GM21526 (cell line): ENCODE measurements at regions not wholly inside any gene's neighbourhood (a gene's known extent, or its start where the extent isn't known, plus 50 kb on each side); places are given as distances from the start of the nearest gene placed in this dataset.
"Not testable (repeated sequence)": the region's sequence is repeated elsewhere in the genome, so short reads cannot be mapped to it uniquely, and the experiment has no call there.

Experiments used
- ATAC-seq: cut with Tn5 transposase; IDR thresholded peaks from one replicate; pipeline ENCODE4 v1.9.1; 2021; ENCODE audit warnings: moderate library complexity; ENCODE audit not compliant: unreplicated experiment, low FRiP score

DNA sequence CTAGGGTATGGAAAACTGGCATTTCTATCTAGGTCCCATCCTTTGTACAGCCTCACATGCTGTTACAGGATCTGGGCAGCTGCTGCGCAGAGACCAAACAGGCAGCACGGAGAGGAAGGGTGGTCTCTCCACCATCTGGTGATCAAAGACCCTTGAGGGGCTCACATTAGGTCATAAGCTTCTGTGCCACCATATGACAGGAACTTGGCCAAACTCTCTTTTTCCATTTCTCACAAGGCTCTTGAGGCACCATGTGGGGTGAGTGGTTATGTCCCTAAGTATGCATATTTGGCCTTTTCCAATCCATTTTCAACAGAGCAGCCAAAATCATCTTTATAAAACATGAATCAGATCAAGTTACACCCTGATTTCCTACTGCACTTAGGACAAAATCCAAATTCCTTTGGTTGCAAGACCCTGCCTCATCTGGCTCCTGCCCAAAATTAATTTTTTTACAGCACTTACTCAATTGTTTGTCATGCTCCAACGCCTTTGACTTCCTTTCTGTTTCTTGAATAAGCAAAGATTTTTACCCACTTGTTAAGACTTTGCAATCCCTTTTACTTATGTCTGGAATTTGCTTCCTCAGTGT lies 730.0 kb downstream of the MAT2B start:
- ATAC-seq, result no peak

DNA sequence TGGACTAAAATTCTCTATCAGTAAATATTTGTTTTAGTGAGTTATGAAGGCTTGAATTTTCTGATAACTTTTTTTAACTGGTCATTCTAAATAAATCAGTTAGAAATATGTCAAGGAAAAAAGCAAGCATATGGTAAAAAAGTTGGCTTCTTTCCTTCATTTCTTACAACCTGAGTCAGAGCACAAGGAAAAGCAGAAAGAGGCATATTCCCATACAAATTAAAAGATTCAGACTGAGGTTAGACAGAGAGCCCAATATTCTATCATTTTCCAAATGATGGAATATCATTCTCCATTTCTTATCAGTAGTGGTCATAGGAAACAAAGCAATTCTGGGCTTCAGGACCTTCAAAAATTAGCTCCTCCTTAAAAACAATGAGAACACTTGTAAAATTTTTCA lies 732.1 kb downstream of the MAT2B start:
- no peak for ATAC-seq

DNA sequence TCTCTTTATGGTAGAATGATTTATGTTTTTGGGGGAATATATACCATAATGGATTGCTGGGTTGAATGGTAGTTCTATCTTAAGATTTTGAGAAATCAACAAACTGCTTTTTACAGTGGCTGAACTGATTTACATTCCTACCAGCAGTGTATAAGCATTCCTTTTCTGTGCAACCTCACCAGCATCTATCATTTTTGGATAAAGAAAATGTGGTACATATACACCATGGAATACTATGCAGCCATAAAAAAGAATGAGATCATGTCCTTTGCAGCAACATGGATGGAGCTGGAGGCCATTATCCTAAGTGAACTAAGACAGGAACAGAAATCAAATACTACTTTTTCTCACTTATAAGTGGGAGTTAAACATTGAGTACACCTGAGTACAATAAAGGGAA lies 746.4 kb downstream of the MAT2B start:
- ATAC-seq, result not testable (repeated sequence)

DNA sequence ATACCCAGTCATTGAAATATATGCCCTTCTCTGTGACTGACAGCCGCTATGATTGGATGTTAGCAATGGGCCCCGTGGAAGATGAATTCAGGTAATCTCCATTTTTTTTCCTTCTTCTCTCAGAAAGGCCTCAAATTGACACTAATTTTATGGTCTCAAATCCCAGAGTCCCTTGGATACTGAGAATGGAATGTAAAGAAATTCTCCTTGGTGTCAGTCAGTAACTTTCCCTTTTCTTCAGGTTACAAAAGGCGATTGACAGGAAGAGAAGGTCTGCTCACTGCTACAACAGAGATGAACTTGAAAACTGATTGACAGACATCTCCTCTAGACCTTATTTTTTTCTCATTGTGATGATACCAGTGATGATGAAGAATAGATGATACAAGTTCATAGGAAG lies 748.3 kb downstream of the MAT2B start:
- no peak for ATAC-seq

DNA sequence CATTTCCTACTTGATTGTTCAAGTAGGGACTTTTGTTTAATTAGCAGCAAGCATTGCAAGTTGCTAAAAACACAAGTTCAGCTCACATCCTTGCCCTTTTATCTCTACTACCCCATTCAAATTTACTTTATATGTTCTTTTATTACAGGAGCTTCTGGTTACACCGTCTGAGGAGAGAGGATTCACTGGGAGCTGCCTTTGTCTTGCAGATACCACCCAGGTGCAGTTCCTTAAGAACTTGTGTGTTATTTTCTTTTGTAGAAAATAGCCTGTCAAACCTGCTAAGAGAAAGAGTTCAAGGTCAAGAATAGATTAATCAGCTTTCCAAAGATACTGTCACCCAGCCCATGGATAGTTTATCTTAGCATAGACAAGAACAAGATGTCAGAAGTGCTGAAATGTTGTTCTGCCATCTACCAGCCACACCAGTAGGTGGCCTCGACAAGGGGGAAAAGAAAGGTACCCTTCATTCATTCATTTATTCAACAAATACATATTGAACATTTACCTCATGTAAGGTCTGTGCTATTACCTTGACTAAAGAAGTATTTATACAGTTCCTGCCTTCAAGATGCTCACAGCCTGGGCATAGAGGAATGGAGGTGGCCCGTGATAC lies 750.3 kb downstream of the MAT2B start:
- ATAC-seq, result no peak

DNA sequence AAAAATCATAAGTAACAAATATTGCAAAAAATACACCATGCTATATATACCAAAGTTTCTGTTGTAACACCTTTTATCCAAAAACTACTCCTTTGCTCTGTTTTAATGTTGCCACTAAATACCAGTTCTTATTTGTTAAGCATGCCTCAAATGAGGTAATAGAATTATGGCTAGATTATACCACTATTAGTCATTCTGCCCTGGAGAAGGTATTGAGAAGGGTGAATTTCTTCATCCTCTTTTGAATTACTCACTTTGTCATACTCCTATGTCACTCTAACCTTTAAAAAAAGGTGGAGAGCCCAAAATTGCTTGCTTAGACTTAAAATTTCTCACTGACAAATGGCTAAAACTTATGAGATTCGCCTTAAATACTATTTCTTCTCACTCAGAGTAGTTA lies 750.9 kb downstream of the MAT2B start:
- ATAC-seq, result no peak

DNA sequence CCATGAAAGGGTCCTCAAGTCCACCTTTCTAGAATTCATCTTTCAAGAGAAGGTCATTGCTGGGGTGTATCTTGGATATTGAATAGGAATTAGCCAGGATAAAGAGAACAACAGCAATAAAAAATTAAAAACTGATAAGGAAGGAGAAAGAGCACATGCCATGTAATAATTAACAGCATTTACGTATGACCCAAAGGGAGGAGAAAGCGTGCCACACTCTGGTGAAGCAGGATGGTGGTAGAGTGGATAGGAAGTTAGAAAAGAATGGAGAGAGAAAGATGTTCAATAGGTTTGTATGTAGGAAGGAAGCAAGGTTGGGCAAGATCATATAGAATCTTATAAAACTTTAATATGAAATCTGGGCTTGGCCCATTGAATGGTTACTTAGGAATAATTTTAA lies 751.5 kb downstream of the MAT2B start:
- ATAC-seq, result no peak

DNA sequence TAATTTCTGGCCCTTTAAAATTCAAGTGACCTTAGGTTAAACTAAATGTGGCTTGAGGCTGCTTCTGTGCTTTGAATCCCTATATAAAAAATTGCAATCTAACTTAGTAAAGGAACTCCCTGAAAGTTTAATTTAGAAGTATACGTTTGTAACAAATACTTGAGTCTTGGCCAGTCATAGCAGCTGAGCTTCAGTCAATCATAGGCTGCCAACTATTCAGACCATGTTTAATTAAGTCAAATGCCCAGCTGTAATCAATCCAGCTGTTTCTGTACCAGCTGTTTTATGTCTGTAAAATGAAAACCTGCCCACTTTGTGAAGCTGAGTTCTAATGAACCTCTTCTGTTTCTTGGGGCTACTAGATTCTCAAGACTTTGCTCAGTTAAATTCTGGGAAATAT lies 760.1 kb downstream of the MAT2B start:
- ATAC-seq, result no peak

DNA sequence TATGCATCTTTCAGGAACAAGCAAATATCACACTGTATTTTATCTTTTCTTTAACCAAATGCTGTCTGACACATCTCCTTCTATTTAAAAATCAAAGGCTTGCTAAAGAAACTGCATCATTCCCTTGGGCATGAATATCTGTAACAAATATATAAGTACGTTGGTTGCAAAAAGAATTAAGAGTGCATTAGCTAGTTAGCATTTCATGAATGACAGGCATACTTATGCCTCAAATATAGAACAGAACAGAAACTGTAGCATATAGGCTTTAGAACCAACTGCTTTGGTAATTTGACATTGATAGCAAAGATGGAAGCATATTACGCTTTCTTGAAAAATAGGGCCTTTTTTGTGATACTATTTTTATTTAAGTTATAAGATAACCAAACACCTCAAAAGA lies 761.2 kb downstream of the MAT2B start:
- ATAC-seq, result no peak

DNA sequence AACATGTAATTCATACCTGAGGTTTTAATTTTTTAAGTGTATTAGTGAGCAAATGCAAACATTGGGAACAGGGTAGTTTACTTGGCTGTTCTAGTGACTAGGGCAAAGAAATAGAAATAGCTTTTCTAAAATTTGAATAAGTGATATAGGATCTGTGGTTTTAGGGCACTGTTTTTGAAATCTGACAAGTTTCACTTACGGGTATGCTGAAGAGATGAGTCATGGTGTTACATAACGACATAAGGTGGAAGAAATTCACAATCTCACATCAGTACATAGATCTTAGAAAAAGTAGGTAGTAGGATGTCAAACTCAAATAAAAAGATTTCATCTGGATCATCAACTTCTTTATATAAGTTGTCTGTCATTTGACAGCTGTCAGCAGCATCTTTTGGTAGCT lies 772.3 kb downstream of the MAT2B start:
- ATAC-seq, result peak; percentile 61

DNA sequence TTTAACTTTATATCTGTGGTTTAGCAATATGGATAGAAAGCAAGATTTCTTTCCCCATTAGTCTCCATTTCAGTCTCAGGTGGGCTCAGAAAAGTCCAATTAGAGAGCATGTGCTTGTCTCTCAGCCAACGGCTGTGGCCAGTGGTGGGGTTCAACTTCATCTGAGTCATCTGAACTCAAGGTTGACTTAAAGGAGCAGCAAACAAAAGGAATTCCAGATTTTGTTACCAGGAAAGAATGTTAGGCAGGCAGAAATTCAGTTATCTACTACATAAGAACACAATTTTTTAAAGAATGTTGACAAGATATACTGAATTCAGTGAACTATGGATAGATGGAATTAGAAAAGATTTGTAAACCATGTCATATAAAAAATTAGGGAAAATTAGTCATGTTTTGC lies 784.1 kb downstream of the MAT2B start:
- no peak for ATAC-seq

DNA sequence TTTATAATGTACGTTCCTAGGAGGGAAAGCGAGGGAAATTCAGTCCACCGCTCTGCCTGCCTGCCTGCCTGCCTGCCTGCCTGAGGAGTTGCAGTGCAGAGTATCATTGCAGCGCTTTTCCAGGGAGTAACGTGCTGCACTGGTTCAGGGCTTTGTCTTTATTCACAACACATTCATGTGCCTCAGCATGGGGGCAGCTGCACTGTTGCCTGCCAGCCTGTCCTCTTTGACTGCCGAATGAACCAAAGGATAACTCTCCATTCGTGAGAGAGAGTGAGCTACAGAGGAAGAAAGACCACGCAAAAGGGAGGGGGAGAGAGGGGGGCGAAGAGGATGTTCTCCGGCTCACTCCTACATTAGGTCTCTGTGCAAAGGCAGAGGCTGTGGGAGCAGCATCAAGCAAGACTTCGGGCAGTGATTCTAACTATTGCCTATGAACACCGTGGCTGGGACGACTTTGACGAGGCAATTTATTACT lies 791.2 kb downstream of the MAT2B start:
- no peak for ATAC-seq

DNA sequence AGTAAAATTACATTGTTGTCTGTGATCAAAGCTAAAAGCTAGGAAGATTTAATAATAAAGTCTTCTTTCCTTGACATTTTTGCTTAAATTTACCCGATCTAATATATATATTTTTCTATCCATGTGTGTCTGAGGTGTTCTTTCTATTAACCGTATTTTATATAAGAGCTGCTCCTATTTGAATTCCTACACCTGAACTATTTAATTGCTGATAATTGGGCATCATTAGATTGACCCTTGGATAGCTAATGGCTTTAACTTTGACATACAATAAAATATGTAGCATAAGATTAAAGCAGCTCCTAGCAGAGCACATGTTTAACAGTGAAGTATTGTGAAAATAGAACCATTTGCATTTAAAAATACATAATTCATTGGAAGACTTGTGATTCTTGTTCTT lies 792.7 kb downstream of the MAT2B start:
- no peak for ATAC-seq

DNA sequence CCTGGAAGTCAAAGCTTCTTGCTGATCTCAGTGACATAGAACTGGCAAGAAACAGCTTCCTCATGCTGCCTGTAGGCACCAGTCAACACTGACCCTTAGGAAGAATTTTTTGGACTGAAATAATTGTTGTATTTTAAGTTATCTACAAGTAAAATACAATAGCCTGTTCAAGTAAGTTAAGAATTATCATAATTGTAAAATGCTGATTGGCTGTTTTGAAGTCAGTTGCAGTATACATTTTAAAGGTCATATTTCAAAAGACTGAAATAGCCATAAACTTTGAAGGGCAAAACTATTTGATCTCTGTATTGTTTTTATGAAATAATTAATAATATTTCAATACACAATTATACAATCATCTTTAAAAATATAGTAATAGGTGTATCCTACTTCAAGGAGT lies 794.9 kb downstream of the MAT2B start:
- ATAC-seq, result no peak

DNA sequence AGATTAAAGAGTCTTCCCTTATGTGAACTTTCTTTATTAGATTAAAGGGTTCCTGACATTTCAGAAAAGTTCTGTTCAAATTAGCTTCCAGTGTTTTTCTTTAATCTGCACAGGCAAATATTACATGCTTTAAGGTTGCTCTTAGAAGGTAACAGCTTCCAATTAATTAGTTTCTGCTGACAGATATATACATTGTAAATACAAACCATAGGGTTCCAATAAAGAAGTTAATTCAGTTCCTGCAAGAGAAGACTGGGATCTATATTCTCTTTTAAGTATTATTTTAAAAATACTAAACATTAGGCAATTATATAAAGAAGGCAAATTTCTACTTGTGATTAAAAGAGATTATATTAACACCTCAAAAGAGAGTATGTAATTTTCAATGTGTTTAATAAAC lies 795.7 kb downstream of the MAT2B start:
- ATAC-seq, result no peak

DNA sequence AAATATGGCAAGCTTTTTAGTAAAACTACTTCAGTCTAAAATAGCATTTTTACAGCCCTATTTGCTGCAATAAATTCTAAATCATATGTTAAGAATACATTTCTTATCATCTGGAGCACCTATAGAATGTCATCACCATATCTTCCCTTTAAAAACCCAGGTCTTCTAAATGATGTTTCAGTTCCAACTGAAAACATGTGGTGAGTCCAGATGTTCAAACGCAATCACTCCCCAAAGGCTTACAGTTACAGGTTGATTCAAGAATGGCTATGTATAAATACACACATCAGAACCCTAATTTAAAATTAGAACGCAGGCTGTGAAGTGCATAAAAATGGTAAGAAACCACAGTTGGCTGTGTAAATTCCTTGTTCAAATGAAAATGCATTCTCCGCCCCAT lies 796.3 kb downstream of the MAT2B start:
- no peak for ATAC-seq

DNA sequence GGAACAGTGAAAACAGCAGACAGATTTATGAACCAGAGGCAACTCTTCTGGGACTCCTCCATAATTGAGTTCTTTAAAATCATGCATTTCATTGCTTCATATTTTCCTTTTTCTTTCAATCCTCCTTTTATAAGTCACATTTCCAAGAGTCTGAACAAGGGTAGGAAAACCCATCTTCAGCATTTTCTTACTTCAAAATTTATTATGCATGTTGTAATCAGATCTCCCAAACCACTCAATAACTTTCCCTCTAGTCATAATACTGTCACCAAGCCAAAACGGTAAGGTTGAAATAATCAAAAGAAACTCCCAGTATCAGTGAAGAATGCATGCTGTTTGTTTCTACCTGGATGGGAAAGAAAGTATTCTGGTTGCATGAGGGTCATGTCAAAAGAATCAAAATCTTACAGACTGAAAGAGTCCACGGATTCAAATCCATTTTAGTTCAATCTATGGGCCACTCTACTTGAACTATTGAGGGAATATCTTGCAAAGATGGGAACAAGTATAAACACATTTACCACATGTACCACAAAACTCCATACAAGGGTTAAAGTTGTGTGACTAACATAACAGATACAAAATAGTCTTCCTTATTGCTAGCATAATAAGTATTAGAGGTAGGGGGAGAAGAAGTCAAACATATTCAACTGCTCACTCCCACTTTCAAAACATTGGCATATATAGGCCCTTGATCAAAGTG lies 797.3 kb downstream of the MAT2B start:
- no peak for ATAC-seq

DNA sequence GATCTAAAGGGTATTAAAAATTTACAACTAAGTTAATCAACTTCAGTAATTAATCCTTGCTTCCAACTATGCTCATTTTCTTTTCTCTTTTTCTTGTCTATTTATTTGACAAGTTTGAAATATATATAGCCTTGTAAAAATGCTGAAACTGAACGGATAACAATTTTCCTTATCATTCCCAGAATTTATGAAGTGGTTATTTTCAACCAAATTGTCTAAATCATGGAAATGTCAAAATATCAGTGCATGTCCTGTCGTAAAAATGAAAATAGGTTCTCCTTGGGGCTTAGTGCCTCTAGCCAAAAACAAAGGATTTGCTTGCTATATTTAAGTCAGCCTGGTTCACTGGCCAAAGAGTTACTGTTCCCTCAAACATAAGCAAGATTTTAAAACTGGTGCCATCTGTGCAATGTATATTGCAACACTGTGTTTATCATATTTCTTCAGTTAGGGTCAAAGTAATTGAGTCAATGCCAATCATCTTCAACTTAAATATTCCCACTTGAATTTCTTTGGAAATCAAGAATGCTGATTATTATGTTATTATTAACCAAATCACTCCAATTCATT lies 798.3 kb downstream of the MAT2B start:
- no peak for ATAC-seq

DNA sequence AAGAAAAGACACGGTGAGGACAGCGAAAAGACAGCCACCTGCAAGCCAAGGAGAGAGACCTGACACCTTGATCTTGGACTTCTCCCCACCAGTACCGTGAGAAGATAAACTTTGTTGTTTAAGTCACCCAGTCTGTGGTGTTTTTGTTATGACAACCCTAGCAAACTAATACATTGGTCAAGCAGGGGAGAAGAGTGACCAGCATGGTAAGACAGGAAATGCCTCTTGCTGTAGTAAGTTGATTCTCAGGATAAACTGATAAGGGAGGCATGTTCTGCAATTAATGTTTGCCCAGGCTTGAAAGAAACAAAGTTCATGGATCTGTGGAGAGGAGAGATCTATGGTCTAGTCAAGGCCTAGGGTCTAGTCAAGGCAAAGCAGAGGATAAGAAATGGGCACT lies 801.2 kb downstream of the MAT2B start:
- ATAC-seq, result no peak

DNA sequence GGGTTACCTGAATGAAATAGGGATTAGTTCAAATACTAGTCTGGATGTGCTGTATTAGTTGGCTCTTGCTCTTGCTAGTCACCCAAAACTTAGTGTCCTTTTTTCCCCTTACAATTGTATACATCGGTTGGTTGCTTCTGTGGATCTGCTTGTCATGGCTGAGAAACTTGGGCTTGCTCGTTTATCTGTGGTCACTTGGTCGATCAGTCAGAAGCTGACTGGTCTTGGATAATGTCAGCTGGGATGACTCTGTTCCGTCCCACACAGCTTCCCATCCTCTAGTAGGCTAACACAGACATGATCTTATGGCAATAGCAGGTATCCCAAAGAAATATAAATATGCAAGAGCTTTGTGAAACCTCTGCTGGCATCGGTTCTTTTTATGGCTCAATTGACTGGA lies 807.4 kb downstream of the MAT2B start:
- ATAC-seq, result no peak

DNA sequence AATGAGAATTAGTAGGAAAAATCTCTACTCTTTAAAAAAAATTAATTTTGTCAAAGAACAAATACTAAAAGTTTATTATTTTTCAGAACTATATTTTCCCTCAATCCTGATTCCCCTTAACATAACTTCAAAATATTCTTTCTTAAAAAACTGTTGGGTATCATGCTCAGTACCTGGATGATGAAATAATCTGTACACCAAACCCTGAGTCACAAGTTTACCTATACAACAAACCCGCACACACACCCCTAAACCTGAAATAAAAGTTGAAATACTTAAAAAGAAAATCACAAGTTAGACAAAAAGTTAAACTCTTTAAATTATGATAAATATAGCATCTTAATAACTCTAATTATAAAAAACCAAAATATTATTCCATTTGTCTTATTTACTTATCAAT lies 812.3 kb downstream of the MAT2B start:
- no peak for ATAC-seq

DNA sequence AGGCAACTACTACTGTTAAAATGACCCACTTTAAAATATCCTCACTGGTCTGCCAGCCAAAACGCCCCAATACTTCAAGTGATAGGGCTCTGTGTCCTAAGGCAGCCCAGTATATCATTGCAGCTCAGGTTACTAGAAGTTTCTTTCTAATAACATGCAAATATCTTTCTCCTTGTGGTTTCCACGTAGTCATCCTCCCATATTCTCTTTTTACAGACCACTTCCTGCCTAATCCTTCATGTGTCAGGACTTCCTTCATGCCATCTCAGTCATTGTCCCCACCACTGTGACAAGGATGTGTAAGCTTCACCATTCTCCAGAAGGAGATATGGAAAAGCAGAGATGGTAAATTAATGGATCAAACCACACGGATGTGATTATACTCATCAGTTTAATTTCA lies 813.7 kb downstream of the MAT2B start:
- no peak for ATAC-seq
